ENCODE measurements at regions not wholly inside any gene's neighbourhood (a gene's known extent, or its start where the extent isn't known, plus 50 kb on each side); places are given as distances from the start of the nearest gene placed in this dataset.
A peak's percentile ranks its signal among the peaks of the same experiment; 100 is the strongest.

DNA sequence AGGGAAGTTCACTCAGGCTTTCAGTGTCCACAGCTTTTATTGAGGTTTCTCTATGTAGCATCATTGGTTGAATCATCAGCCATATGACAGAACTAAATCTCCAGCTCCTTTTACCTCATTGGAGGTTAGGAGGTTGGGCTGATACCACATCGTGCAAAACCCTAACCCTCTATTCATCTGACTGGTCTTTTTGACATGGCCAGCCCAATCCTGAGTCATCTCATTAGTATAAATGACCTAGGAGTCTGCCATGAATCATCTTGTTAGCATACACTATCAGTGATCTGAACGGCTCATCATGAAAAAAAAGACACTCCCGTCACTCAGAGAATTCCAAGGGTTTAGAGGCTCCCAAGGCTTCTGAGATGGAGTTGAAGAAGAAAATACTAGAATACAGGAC is 669.8 kb upstream of the POT1 start:
- no peaks in the 10 kb centered on the region for H3K36me3 ChIP-seq (ENCODE audit: control insufficient read depth in 4 of 4, insufficient read depth in 4 of 4, low read length in 4 of 4)
- DNase-seq (no peak), ATAC-seq (ENCODE audit: insufficient read depth, low FRiP score) (no peak)
- no peaks in the 10 kb centered on the region for H3K27me3 ChIP-seq (ENCODE audit: control insufficient read depth in 3 of 3, insufficient read depth in 3 of 3, low read length in 2 of 3)
- no peak overlapping the region for H3K27ac ChIP-seq (ENCODE audit: low read depth in 1 of 2, low read length in 1 of 2)
- TF ChIP-seq, protein P1, sequence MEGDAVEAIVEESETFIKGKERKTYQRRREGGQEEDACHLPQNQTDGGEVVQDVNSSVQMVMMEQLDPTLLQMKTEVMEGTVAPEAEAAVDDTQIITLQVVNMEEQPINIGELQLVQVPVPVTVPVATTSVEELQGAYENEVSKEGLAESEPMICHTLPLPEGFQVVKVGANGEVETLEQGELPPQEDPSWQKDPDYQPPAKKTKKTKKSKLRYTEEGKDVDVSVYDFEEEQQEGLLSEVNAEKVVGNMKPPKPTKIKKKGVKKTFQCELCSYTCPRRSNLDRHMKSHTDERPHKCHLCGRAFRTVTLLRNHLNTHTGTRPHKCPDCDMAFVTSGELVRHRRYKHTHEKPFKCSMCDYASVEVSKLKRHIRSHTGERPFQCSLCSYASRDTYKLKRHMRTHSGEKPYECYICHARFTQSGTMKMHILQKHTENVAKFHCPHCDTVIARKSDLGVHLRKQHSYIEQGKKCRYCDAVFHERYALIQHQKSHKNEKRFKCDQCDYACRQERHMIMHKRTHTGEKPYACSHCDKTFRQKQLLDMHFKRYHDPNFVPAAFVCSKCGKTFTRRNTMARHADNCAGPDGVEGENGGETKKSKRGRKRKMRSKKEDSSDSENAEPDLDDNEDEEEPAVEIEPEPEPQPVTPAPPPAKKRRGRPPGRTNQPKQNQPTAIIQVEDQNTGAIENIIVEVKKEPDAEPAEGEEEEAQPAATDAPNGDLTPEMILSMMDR (IDR thresholded peaks at IDR 0.05; ENCODE audit: control extremely low read depth, extremely low read depth): no peak
- H3K9me3 ChIP-seq (ENCODE audit: control insufficient read depth in 4 of 4, insufficient read depth in 3 of 4, low read length in 3 of 4): no peaks in the 10 kb centered on the region
- H3K9ac ChIP-seq (ENCODE audit: insufficient read depth in 1 of 2, low read length in 2 of 2): no peak overlapping the region
- 78 to 81% methylated on average over 3 of the region's 3 CpGs for WGBS, 2 donors
- H3K4me3 ChIP-seq: no peak overlapping the region
- no peaks in the 10 kb centered on the region for H3K4me1 ChIP-seq (ENCODE audit: control insufficient read depth in 5 of 5, insufficient read depth in 5 of 5, low read length in 5 of 5)

DNA sequence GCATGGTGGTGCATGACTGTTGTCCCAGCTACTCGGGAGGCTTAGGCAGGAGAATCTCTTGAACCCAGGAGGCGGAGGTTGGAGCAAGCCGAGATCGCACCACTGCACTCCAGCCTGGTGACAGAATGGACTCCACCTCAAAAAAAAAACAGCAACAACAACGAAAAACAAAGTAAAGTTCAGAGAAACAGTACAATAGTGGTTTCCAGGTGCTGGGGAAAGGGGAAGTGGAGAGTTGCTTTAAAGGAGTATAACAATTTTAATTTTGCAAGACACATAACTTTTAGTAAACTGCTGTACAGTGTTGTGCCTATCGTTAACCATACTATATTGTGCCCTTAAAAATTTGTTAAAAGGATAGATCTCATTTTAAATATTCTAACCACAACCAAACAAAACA is 662.7 kb upstream of the POT1 start:
- DNase-seq (no peak), ATAC-seq (ENCODE audit: insufficient read depth, low FRiP score) (no peak)
- Histone ChIP-seq H3K4me3 (no peak overlapping the region), H3K27ac (ENCODE audit: low read depth in 1 of 2, low read length in 1 of 2) (no peak overlapping the region), H3K4me1 (ENCODE audit: control insufficient read depth in 5 of 5, insufficient read depth in 5 of 5, low read length in 5 of 5) (no peaks in the 10 kb centered on the region), H3K9me3 (ENCODE audit: control insufficient read depth in 4 of 4, insufficient read depth in 3 of 4, low read length in 3 of 4) (no peaks in the 10 kb centered on the region), H3K36me3 (ENCODE audit: control insufficient read depth in 4 of 4, insufficient read depth in 4 of 4, low read length in 4 of 4) (no peaks in the 10 kb centered on the region), H3K27me3 (ENCODE audit: control insufficient read depth in 3 of 3, insufficient read depth in 3 of 3, low read length in 2 of 3) (no peaks in the 10 kb centered on the region), H3K9ac (ENCODE audit: insufficient read depth in 1 of 2, low read length in 2 of 2) (no peak overlapping the region)
- TF ChIP-seq, protein P1 (IDR thresholded peaks at IDR 0.05; ENCODE audit: control extremely low read depth, extremely low read depth): no peak
- WGBS, 2 donors: 73 to 79% methylated on average over 6 of the region's 6 CpGs

DNA sequence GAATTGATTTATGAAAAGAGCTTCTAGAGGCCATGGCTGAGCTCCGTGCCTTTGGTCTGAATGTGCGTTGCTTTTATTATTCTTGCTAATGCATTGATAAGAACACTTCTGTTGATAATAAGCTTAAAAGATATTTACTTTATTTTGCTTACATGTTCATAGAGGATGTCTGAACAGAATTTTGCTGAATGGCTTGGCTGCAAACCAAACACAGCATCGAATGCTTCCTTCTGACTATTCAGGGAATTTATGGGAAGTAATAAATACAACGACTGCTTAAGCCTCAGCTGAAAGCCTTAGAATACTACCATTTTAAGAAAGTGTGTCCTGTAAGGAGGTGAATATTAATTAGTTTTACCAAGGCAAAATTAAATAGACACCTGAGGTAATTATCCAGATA is 643.5 kb upstream of the POT1 start:
- DNase-seq (peak in 1 of 3 donors; percentile 2), ATAC-seq (ENCODE audit: insufficient read depth, low FRiP score) (no peak)
- 35 to 36% methylated on average over 4 of the region's 4 CpGs for WGBS, 2 donors
- H3K4me3 ChIP-seq: no peak overlapping the region
- H3K4me1 ChIP-seq (ENCODE audit: control insufficient read depth in 5 of 5, insufficient read depth in 5 of 5, low read length in 5 of 5): no peaks in the 10 kb centered on the region
- no peak overlapping the region for H3K9ac ChIP-seq (ENCODE audit: insufficient read depth in 1 of 2, low read length in 2 of 2)
- no peaks in the 10 kb centered on the region for H3K36me3 ChIP-seq (ENCODE audit: control insufficient read depth in 4 of 4, insufficient read depth in 4 of 4, low read length in 4 of 4)
- no peak overlapping the region for H3K27ac ChIP-seq (ENCODE audit: low read depth in 1 of 2, low read length in 1 of 2)
- TF ChIP-seq, protein P1 (IDR thresholded peaks at IDR 0.05; ENCODE audit: control extremely low read depth, extremely low read depth): no peak
- H3K27me3 ChIP-seq (ENCODE audit: control insufficient read depth in 3 of 3, insufficient read depth in 3 of 3, low read length in 2 of 3): no peaks in the 10 kb centered on the region
- peaks cover 0 to 2% (median 0%) of the 10 kb centered on the region in 4 donors for H3K9me3 ChIP-seq (ENCODE audit: control insufficient read depth in 4 of 4, insufficient read depth in 3 of 4, low read length in 3 of 4)

DNA sequence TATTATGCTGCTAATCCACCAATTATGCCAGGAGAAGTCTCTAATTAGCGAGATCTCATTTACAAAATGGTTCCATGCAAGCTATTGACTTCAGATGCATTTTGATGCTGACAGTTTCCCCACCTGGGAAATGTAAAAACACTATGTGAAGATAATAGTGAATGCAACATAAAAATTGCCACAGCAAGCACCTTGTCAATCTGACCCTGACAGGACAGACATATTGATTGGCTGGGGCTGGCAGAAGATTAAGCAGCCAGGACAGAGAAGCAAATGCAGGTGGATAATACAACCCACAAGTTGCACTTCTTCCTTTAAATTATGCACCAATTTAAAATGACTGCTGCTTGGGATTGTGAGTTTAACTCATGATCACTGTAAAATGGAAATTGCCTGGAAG is 642.8 kb upstream of the POT1 start:
- ATAC-seq (ENCODE audit: insufficient read depth, low FRiP score) (no peak), DNase-seq (no peak)
- H3K9me3 ChIP-seq (ENCODE audit: control insufficient read depth in 4 of 4, insufficient read depth in 3 of 4, low read length in 3 of 4): peaks cover 0 to 2% (median 0%) of the 10 kb centered on the region in 4 donors
- no peak overlapping the region for H3K4me3 ChIP-seq
- no peak overlapping the region for H3K27ac ChIP-seq (ENCODE audit: low read depth in 1 of 2, low read length in 1 of 2)
- 82 to 85% methylated on average over 1 of the region's 1 CpG for WGBS, 2 donors
- H3K4me1 ChIP-seq (ENCODE audit: control insufficient read depth in 5 of 5, insufficient read depth in 5 of 5, low read length in 5 of 5): no peaks in the 10 kb centered on the region
- H3K36me3 ChIP-seq (ENCODE audit: control insufficient read depth in 4 of 4, insufficient read depth in 4 of 4, low read length in 4 of 4): no peaks in the 10 kb centered on the region
- H3K9ac ChIP-seq (ENCODE audit: insufficient read depth in 1 of 2, low read length in 2 of 2): no peak overlapping the region
- TF ChIP-seq, protein P1 (IDR thresholded peaks at IDR 0.05; ENCODE audit: control extremely low read depth, extremely low read depth): no peak
- H3K27me3 ChIP-seq (ENCODE audit: control insufficient read depth in 3 of 3, insufficient read depth in 3 of 3, low read length in 2 of 3): no peaks in the 10 kb centered on the region

Data from lung (tissue), 11 donors.